ENCODE measurements at regions not wholly inside any gene's neighbourhood (a gene's known extent, or its start where the extent isn't known, plus 50 kb on each side); places are given as distances from the start of the nearest gene placed in this dataset.

GRCh38 chr3:46089237-46090011 lies 62.1 kb upstream of the XCR1 start:
- DNase-seq = peak; percentile 99

GRCh38 chr3:46087871-46088270 lies 60.6 kb upstream of the XCR1 start:
- DNase-seq = peak; percentile 64

GRCh38 chr3:46086986-46087385 lies 59.7 kb upstream of the XCR1 start:
- no peak for DNase-seq

GRCh38 chr3:46086083-46086437 lies 58.8 kb upstream of the XCR1 start:
- DNase-seq = no peak

GRCh38 chr3:46085421-46086082 lies 58.3 kb upstream of the XCR1 start:
- no peak for DNase-seq

- DNase-seq = no peak
Observed at GRCh38 chr3:46083956-46084355, 56.7 kb upstream of the XCR1 start.

- DNase-seq = no peak
Observed at GRCh38 chr3:46082849-46083248, 55.6 kb upstream of the XCR1 start.

- DNase-seq = no peak
Observed at GRCh38 chr3:46082021-46082420, 54.7 kb upstream of the XCR1 start.

GRCh38 chr3:46080969-46081345 lies 53.7 kb upstream of the XCR1 start:
- no peak for DNase-seq

- DNase-seq = no peak
Observed at GRCh38 chr3:46080124-46080968, 53.1 kb upstream of the XCR1 start.

GRCh38 chr3:46078712-46079400 lies 51.6 kb upstream of the XCR1 start:
- peak; percentile 87 for DNase-seq

Measured in MV-4-11 (cell line).